ENCODE measurements at regions not wholly inside any gene's neighbourhood (a gene's known extent, or its start where the extent isn't known, plus 50 kb on each side); places are given as distances from the start of the nearest gene placed in this dataset.

GRCh38 chr5:62154758-62155157, 151.2 kb upstream of the KIF2A start:
- TF ChIP-seq CTCF (IDR thresholded peaks at IDR 0.05) (no peak), POLR2A (IDR thresholded peaks at IDR 0.05) (no peak)
